Neural cell (in vitro differentiated cells): ENCODE measurements at regions not wholly inside any gene's neighbourhood (a gene's known extent, or its start where the extent isn't known, plus 50 kb on each side); places are given as distances from the start of the nearest gene placed in this dataset.
"Not testable (repeated sequence)": the region's sequence is repeated elsewhere in the genome, so short reads cannot be mapped to it uniquely, and the experiment has no call there.

ENCODE experiments used
- H2AFZ ChIP-seq: fragments of 200-600, 300-800 bp; sonication (generic), shearing (Covaris generic); 2 replicates; pipeline ENCODE4 v1.6.0; 2014; ENCODE audit warnings: low read depth, mild to moderate bottlenecking, antibody characterized with exemption, low read length, moderate library complexity
- H3F3A ChIP-seq: fragments of 200-600 bp; shearing (Covaris generic); 2 replicates; pipeline ENCODE4 v1.6.1; 2016; ENCODE audit warnings: mild to moderate bottlenecking, moderate library complexity, mixed read lengths, antibody characterized with exemption, low read length; ENCODE audit not compliant: insufficient read depth, poor library complexity, severe bottlenecking
- H3K27ac ChIP-seq: fragments of 200-600, 300-800 bp; sonication (generic), shearing (Covaris generic); 2 replicates; pipeline ENCODE4 v1.5.1; 2014; ENCODE audit warnings: mild to moderate bottlenecking, low read length, moderate library complexity
- H3K27me3 ChIP-seq: fragments of 300-800, 200-600 bp; sonication (generic), shearing (Covaris generic); 2 replicates; pipeline ENCODE4 v1.6.0; 2014; ENCODE audit warnings: mild to moderate bottlenecking, low read depth, low read length, moderate library complexity; ENCODE audit not compliant: insufficient read depth
- H3K36me3 ChIP-seq: fragments of 300-800, 200-600 bp; sonication (generic), shearing (Covaris generic); 2 replicates; pipeline ENCODE4 v1.5.1; 2014; ENCODE audit warnings: mild to moderate bottlenecking, antibody characterized with exemption, low read length, moderate library complexity; ENCODE audit not compliant: insufficient read depth
- H3K4me2 ChIP-seq: fragments of 300-800, 200-600 bp; sonication (generic), shearing (Covaris generic); 2 replicates; pipeline ENCODE4 v1.6.0; 2014; ENCODE audit warnings: mild to moderate bottlenecking, low read length
- H3K4me3 ChIP-seq: fragments of 300-800, 200-600 bp; sonication (generic), shearing (Covaris generic); 2 replicates; pipeline ENCODE4 v1.5.1; 2014; ENCODE audit warnings: mild to moderate bottlenecking, low read length, moderate library complexity
- H3K79me2 ChIP-seq: fragments of 200-600 bp; shearing (Covaris generic); replicated peaks from 2 replicates; pipeline ENCODE4 v1.6.0; 2014; ENCODE audit warnings: mild to moderate bottlenecking, low read length, moderate library complexity; ENCODE audit not compliant: insufficient read depth
- H3K9ac ChIP-seq: fragments of 300-800, 200-600 bp; sonication (generic), shearing (Covaris generic); 2 replicates; pipeline ENCODE4 v1.6.1; 2016; ENCODE audit warnings: mild to moderate bottlenecking, low read length, mixed read lengths
- H3K9me2 ChIP-seq: fragments of 200-600 bp; shearing (Covaris generic); 2 replicates; pipeline ENCODE4 v1.6.1; 2016; ENCODE audit warnings: mild to moderate bottlenecking, low read length, mixed read lengths; ENCODE audit not compliant: insufficient read depth
- H3K9me3 ChIP-seq: fragments of 200-600, 300-800 bp; sonication (generic), shearing (Covaris generic); 2 replicates; pipeline ENCODE4 v1.6.1; 2016; ENCODE audit warnings: mild to moderate bottlenecking, mixed run types, low read length, moderate library complexity, mixed read lengths
- H4K20me1 ChIP-seq: fragments of 200-600 bp; shearing (Covaris generic); 2 replicates; pipeline ENCODE4 v1.6.1; 2016; ENCODE audit warnings: mild to moderate bottlenecking, mixed run types; ENCODE audit not compliant: insufficient read depth
- CTCF ChIP-seq: fragments of 450-650 bp; IDR thresholded peaks from 2 replicates; pipeline ENCODE4 v1.5.1; 2014; ENCODE audit warnings: antibody characterized with exemption, mild to moderate bottlenecking, moderate library complexity; ENCODE audit not compliant: poor library complexity, severe bottlenecking
- EP300 ChIP-seq: fragments of 450-650 bp; conservative IDR thresholded peaks from 2 replicates; pipeline ENCODE4 v1.6.1; 2014; ENCODE audit warnings: antibody characterized with exemption, mild to moderate bottlenecking, moderate library complexity; ENCODE audit not compliant: poor library complexity, severe bottlenecking
- EZH2 ChIP-seq: fragments of 200-600, 300-800 bp; shearing (Covaris generic), sonication (generic); IDR thresholded peaks from 2 replicates; pipeline ENCODE4 v1.6.1; 2014; ENCODE audit warnings: antibody characterized with exemption, low read length, borderline replicate concordance, mild to moderate bottlenecking; ENCODE audit not compliant: insufficient read depth, poor library complexity, severe bottlenecking
- MXI1 ChIP-seq: fragments of 450-650 bp; conservative IDR thresholded peaks from 2 replicates; pipeline ENCODE4 v1.6.1; 2014; ENCODE audit warnings: antibody characterized with exemption, mild to moderate bottlenecking; ENCODE audit not compliant: poor library complexity, severe bottlenecking
- POLR2AphosphoS5 ChIP-seq: IDR thresholded peaks from 2 replicates; pipeline ENCODE4 v1.6.1; 2012
- RAD21 ChIP-seq: fragments of 450-650 bp; conservative IDR thresholded peaks from 2 replicates; pipeline ENCODE4 v1.6.1; 2014; ENCODE audit warnings: antibody characterized with exemption, mild to moderate bottlenecking, moderate library complexity
- REST ChIP-seq: IDR thresholded peaks from 2 replicates; pipeline ENCODE4 v1.6.1; 2012; ENCODE audit warnings: borderline replicate concordance
- SMC3 ChIP-seq: fragments of 450-650 bp; conservative IDR thresholded peaks from 2 replicates; pipeline ENCODE4 v1.6.1; 2014; ENCODE audit warnings: antibody characterized with exemption, mild to moderate bottlenecking, moderate library complexity; ENCODE audit not compliant: poor library complexity
- TAF1 ChIP-seq: IDR thresholded peaks from 2 replicates; pipeline ENCODE4 v1.6.1; 2012; ENCODE audit warnings: low read depth

- TF ChIP-seq SMC3 (no peak), RAD21 (no peak)
These were observed 136.7 kb upstream of the ZNF746 start (continued) for GRCh38 chr7:149633976-149634945.

GRCh38 chr7:149628361-149629149 lies 130.9 kb upstream of the ZNF746 start:
- H3K9ac ChIP-seq, H3K79me2 ChIP-seq, H3K27ac ChIP-seq, H3F3A ChIP-seq, H2AFZ ChIP-seq, H3K4me3 ChIP-seq, H3K36me3 ChIP-seq, H3K27me3 ChIP-seq, H3K4me2 ChIP-seq, H3K9me3 ChIP-seq, H4K20me1 ChIP-seq, H3K9me2 ChIP-seq: not testable (repeated sequence)

DNA sequence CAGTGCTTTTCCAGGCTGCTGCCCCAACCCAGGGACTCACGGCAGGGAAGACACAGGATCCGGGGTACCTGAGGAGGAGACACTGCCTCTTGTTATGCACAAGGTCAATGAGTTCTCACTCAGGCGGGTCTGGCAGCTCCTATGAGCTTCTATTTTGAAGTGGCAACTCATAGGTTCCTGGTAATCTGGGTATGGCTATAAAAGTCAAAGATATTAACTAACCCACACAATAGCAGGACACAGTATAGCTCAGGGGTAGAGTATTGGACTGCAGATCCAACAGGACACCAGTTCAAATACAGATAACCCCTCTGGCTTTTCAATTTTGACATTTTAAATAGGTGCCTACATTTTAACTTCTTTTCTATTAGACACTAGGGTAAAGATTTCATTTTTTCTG lies 130.3 kb upstream of the ZNF746 start:
- no peak for TF ChIP-seq MXI1
- TF ChIP-seq SMC3: no peak
- no peak for TF ChIP-seq REST
- TF ChIP-seq CTCF: no peak
- TF ChIP-seq EP300: no peak
- no peak for TF ChIP-seq POLR2AphosphoS5
- TF ChIP-seq RAD21: no peak
- no peak for TF ChIP-seq EZH2
- TF ChIP-seq TAF1: no peak
- Histone ChIP-seq H2AFZ (no peak overlapping the region), H3K4me2 (no peak overlapping the region), H3K27ac (no peak overlapping the region), H3K9me2 (no peaks in the 10 kb centered on the region), H3K27me3 (peaks cover 3% of the 10 kb centered on the region), H3K9me3 (no peaks in the 10 kb centered on the region), H3K79me2 (peaks cover 10% of the 10 kb centered on the region), H4K20me1 (no peaks in the 10 kb centered on the region), H3F3A (no peaks in the 10 kb centered on the region), H3K9ac (no peak overlapping the region), H3K36me3 (no peaks in the 10 kb centered on the region), H3K4me3 (no peak overlapping the region)
